ENCODE measurements at regions not wholly inside any gene's neighbourhood (a gene's known extent, or its start where the extent isn't known, plus 50 kb on each side); places are given as distances from the start of the nearest gene placed in this dataset.

DNA sequence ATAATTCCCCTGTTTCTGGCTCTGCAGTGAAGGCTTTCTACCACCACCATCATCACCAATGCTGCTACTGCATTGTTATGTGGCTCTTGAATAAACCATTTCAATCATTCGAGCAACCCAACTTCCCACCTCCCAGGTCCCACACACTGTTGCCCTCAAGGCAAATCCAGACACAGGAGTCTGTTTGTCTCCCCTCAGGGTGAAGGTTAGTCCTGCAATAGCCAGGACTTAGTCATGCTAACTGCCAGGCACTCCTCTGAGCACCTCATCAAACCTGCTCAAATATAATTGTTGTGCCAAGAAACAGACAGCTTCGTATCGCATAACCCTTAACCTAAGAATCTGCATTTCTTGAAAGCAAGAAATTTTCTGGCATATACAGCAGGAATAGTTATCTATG is 213.2 kb downstream of the KDR start (continued):
- TF ChIP-seq YY1 (IDR thresholded peaks at IDR 0.05; ENCODE audit: low read depth), result no peak
- no peak for TF ChIP-seq NRF1 (IDR thresholded peaks at IDR 0.05; ENCODE audit: low read depth, low read length)
- TF ChIP-seq EP300 (IDR thresholded peaks at IDR 0.05; ENCODE audit: borderline replicate concordance in 1 of 2, low read depth in 1 of 2, low read length in 1 of 2), result no peak
- TF ChIP-seq, protein P1, sequence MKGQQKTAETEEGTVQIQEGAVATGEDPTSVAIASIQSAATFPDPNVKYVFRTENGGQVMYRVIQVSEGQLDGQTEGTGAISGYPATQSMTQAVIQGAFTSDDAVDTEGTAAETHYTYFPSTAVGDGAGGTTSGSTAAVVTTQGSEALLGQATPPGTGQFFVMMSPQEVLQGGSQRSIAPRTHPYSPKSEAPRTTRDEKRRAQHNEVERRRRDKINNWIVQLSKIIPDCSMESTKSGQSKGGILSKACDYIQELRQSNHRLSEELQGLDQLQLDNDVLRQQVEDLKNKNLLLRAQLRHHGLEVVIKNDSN (IDR thresholded peaks at IDR 0.05; ENCODE audit: borderline replicate concordance, low read depth), result no peak
- no peak for TF ChIP-seq RAD21 (IDR thresholded peaks at IDR 0.05; ENCODE audit: low read length)
- TF ChIP-seq GABPA (IDR thresholded peaks at IDR 0.05; ENCODE audit: low read depth), result no peak
- no peak for TF ChIP-seq SMC3 (IDR thresholded peaks at IDR 0.05; ENCODE audit: low read depth, low read length)

DNA sequence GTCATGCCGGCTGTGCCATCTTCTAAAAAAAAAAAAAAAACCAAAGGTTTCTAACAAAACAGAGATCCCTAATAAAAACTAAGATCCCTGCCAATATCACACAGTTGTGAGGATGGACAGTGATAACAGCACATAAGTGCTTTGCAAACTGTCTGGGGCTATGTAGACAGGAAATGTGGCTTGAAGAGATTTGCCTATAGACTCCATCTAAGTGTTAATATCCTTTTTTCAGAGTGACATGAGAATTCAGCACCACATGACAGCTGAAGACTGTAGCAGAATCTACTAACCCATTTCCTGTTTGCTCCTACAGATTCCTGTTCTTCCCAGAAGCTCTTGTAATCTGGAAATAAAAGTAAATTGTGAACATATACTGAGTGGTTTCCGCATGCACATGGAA is 215.4 kb downstream of the KDR start:
- Histone ChIP-seq H3K9me3 (no peaks in the 10 kb centered on the region), H3K4me2 (no peak overlapping the region), H3F3A (replicated peaks; ENCODE audit: insufficient read depth) (no peaks in the 10 kb centered on the region), H2AFZ (ENCODE audit: low read depth) (no peak overlapping the region), H3K9ac (no peak overlapping the region), H3K4me3 (ENCODE audit: low read depth in 2 of 2, low read length in 1 of 2) (no peak overlapping the region), H3K27me3 (ENCODE audit: insufficient read depth) (no peaks in the 10 kb centered on the region), H3K27ac (ENCODE audit: low read depth in 2 of 2, low read length in 1 of 2) (no peak overlapping the region), H3K79me2 (ENCODE audit: insufficient read depth) (no peaks in the 10 kb centered on the region), H3K36me3 (replicated peaks in 1 of 2; ENCODE audit: control insufficient read depth in 1 of 2, insufficient read depth in 2 of 2, low read length in 1 of 2) (no peaks in the 10 kb centered on the region), H3K9me2 (no peaks in the 10 kb centered on the region), H4K20me1 (ENCODE audit: insufficient read depth) (no peaks in the 10 kb centered on the region), H3K4me1 (ENCODE audit: control insufficient read depth in 1 of 2, insufficient read depth in 2 of 2, low read depth in 1 of 2, low read length in 1 of 2) (peaks cover 0 to 2% of the 10 kb centered on the region in 2 experiments; a peak in 1 of 4 replicates)
- TF ChIP-seq EZH2phosphoT487 (IDR thresholded peaks at IDR 0.05; ENCODE audit: borderline replicate concordance, low read depth), result no peak
- TF ChIP-seq RXRA (IDR thresholded peaks at IDR 0.05; ENCODE audit: borderline replicate concordance, low read depth), result no peak
- TF ChIP-seq JUND (IDR thresholded peaks at IDR 0.05), result no peak
- no peak for TF ChIP-seq YY1 (IDR thresholded peaks at IDR 0.05; ENCODE audit: low read depth)
- no peak for TF ChIP-seq REST (IDR thresholded peaks at IDR 0.05; ENCODE audit: low read depth, low read length)
- no peak for TF ChIP-seq ELF1 (IDR thresholded peaks at IDR 0.05)
- TF ChIP-seq GATA2 (CRISPR knock-in tag; IDR thresholded peaks at IDR 0.05), result no peak
- no peak for TF ChIP-seq MEF2A (IDR thresholded peaks at IDR 0.05; ENCODE audit: borderline replicate concordance, low read depth)
- no peak for TF ChIP-seq POLR2AphosphoS5 (IDR thresholded peaks at IDR 0.05; ENCODE audit: low read depth, low read length)
- no peak for TF ChIP-seq FOXM1 (IDR thresholded peaks at IDR 0.05; ENCODE audit: low read depth)
- TF ChIP-seq EP300 (IDR thresholded peaks at IDR 0.05; ENCODE audit: borderline replicate concordance in 1 of 2, low read depth in 1 of 2, low read length in 1 of 2), result no peak
- TF ChIP-seq GABPA (IDR thresholded peaks at IDR 0.05; ENCODE audit: low read depth), result no peak
- no peak for TF ChIP-seq ZBTB33 (IDR thresholded peaks at IDR 0.05; ENCODE audit: borderline replicate concordance, low read depth)
- no peak for TF ChIP-seq RCOR1 (IDR thresholded peaks at IDR 0.05; ENCODE audit: low read length)
- TF ChIP-seq SMC3 (IDR thresholded peaks at IDR 0.05; ENCODE audit: low read depth, low read length), result no peak
- no peak for TF ChIP-seq CTCF (IDR thresholded peaks at IDR 0.05)
- TF ChIP-seq, protein P1 (IDR thresholded peaks at IDR 0.05; ENCODE audit: borderline replicate concordance, low read depth), result no peak
- TF ChIP-seq FOXJ3 (CRISPR knock-in tag; IDR thresholded peaks at IDR 0.05), result no peak
- no peak for TF ChIP-seq NFIC (IDR thresholded peaks at IDR 0.05; ENCODE audit: borderline replicate concordance)
- DNase-seq, result no peak
- WGBS (ENCODE audit: low lambda C conversion rate), result 46% methylated on average over 2 of the region's 2 CpGs
- POLR2A ChIA-PET, result no interaction called here
- CTCF ChIA-PET, result interaction anchor here (0.8 kb wide), 1 partner anchor 61 kb away, joined by 3 read pairs; no protein-coding TSS in a partner anchor
